HCT116 (cell line): ENCODE measurements at regions not wholly inside any gene's neighbourhood (a gene's known extent, or its start where the extent isn't known, plus 50 kb on each side); places are given as distances from the start of the nearest gene placed in this dataset.

Source experiments
- ATAC-seq: fragments of 200-7000 bp; cut with Tn5 transposase; 2 replicates; pipeline ENCODE4 v1.9.1; 2020; ENCODE audit warnings: mild to moderate bottlenecking, moderate library complexity
- BruUV-seq: library from RNA; stranded (reverse); fragments of 400-500 nt; replicated peaks from 2 replicates; lab custom pipeline; 2021; lab: Mats Ljungman, UMichigan
- CTCF ChIA-PET: fragments of 300-600 bp; sonication (Branson Sonifier 250); formaldehyde crosslinking; loops from one replicate; lab custom pipeline; 2021; ENCODE audit warnings: antibody characterized with exemption; lab: Charles Lee
- POLR2A ChIA-PET: fragments of 300-600, 350-600 bp; sonication (Branson Sonifier 250); formaldehyde crosslinking; loops from one replicate; lab custom pipeline; 2021; ENCODE audit warnings: antibody characterized with exemption; lab: Charles Lee
- RAD21 ChIA-PET, 2 experiments: fragments of 300-600 bp; sonication (Branson Sonifier 250); formaldehyde crosslinking; loops; one replicate each; lab custom pipeline; 2023; ENCODE audit warnings: low total read pairs in 2 of 2; ENCODE audit not compliant: uncharacterized antibody in 2 of 2, unreplicated experiment in 2 of 2, low non-redundant PET in 1 of 2; lab: Charles Lee
- DNase-seq: peaks from one replicate; pipeline ENCODE4 v3.0.0-alpha.2; 2010; ENCODE audit warnings: low read depth, low spot score
- H2AFZ ChIP-seq: fragments of 200-600 bp; shearing (Covaris generic), sonication (generic); 2 replicates; pipeline ENCODE4 v1.6.1; 2017; ENCODE audit warnings: low read depth, mixed run types, mixed read lengths, antibody characterized with exemption, low read length; ENCODE audit not compliant: poor library complexity, severe bottlenecking
- H3K27ac ChIP-seq: 2 replicates; pipeline ENCODE4 v1.5.1; 2012; ENCODE audit warnings: low read depth, low read length
- H3K27me3 ChIP-seq: fragments of 200-600 bp; sonication (generic); 2 replicates; pipeline ENCODE4 v1.6.1; 2016; ENCODE audit warnings: mixed run types, low read length, mixed read lengths; ENCODE audit not compliant: insufficient read depth
- H3K36me3 ChIP-seq, 2 experiments: fragments of 200-500 bp in 1 of 2; fragments of 200-600 bp in 1 of 2; sonication (Bioruptor generic) in 1 of 2; sonication (generic) in 1 of 2; 2 replicates each; pipeline versions ENCODE4 v1.5.1 to v1.6.1; 2014 to 2016; ENCODE audit warnings: low read length in 2 of 2, inconsistent platforms in 1 of 2, mixed read lengths in 1 of 2, mixed run types in 1 of 2; ENCODE audit not compliant: insufficient read depth in 2 of 2, control insufficient read depth in 1 of 2
- H3K4me1 ChIP-seq, 2 experiments: fragments of 200-600 bp in 1 of 2; sonication (generic) in 1 of 2; 2 replicates each; pipeline versions ENCODE4 v1.5.1 to v1.6.1; 2012 to 2017; ENCODE audit warnings: low read length in 2 of 2, inconsistent platforms in 1 of 2, mild to moderate bottlenecking in 1 of 2, mixed read lengths in 1 of 2, mixed run types in 1 of 2, moderate library complexity in 1 of 2; ENCODE audit not compliant: insufficient read depth in 2 of 2, control insufficient read depth in 1 of 2
- H3K4me2 ChIP-seq: fragments of 200-600 bp; sonication (generic); 2 replicates; pipeline ENCODE4 v1.6.1; 2017; ENCODE audit warnings: mixed run types, low read length, mixed read lengths
- H3K4me3 ChIP-seq, 2 experiments: fragments of 200-600 bp in 1 of 2; sonication (generic) in 1 of 2; replicated peaks in 1 of 2; 2 replicates each; pipeline ENCODE4 v1.5.1; 2011 to 2016; ENCODE audit warnings: low read length in 2 of 2, control low read depth in 1 of 2, low read depth in 1 of 2, mild to moderate bottlenecking in 1 of 2, mixed read lengths in 1 of 2, mixed run types in 1 of 2
- H3K79me2 ChIP-seq: fragments of 200-600 bp; sonication (generic); 2 replicates; pipeline ENCODE4 v1.6.1; 2017; ENCODE audit warnings: mild to moderate bottlenecking, mixed run types, low read length, moderate library complexity, mixed read lengths; ENCODE audit not compliant: insufficient read depth
- H3K9ac ChIP-seq: fragments of 200-600 bp; sonication (generic); 2 replicates; pipeline ENCODE4 v1.6.1; 2016; ENCODE audit warnings: low read length, mixed read lengths
- H3K9me2 ChIP-seq: fragments of 200-600 bp; sonication (generic), shearing (Covaris generic); 2 replicates; pipeline ENCODE4 v1.6.1; 2017; ENCODE audit warnings: mixed run types, mild to moderate bottlenecking, moderate library complexity; ENCODE audit not compliant: insufficient read depth
- H3K9me3 ChIP-seq, 2 experiments: fragments of 200-500 bp in 1 of 2; fragments of 200-600 bp in 1 of 2; sonication (Bioruptor generic) in 1 of 2; sonication (generic) in 1 of 2; 2 replicates each; pipeline ENCODE4 v1.6.1; 2014 to 2017; ENCODE audit warnings: low read length in 2 of 2, mixed read lengths in 2 of 2, inconsistent platforms in 1 of 2, low read depth in 1 of 2, mild to moderate bottlenecking in 1 of 2, mixed run types in 1 of 2, moderate library complexity in 1 of 2; ENCODE audit not compliant: control insufficient read depth in 1 of 2, insufficient read depth in 1 of 2
- H4K20me1 ChIP-seq: fragments of 200-600 bp; sonication (generic), shearing (Covaris generic); 2 replicates; pipeline ENCODE4 v1.6.1; 2017; ENCODE audit warnings: mixed run types, mild to moderate bottlenecking, moderate library complexity; ENCODE audit not compliant: insufficient read depth
- ATF3 ChIP-seq: IDR thresholded peaks from 2 replicates; pipeline ENCODE4 v1.6.1; 2012
- CEBPB ChIP-seq: IDR thresholded peaks from 2 replicates; pipeline ENCODE4 v1.6.1; 2012; ENCODE audit warnings: low read depth
- EZH2 ChIP-seq: fragments of 200-600 bp; sonication (generic); IDR thresholded peaks from 2 replicates; pipeline ENCODE4 v1.6.1; 2017; ENCODE audit warnings: antibody characterized with exemption, mixed run types
- FOSL1 ChIP-seq: IDR thresholded peaks from 2 replicates; pipeline ENCODE4 v1.6.1; 2012; ENCODE audit warnings: low read depth
- JUND ChIP-seq: IDR thresholded peaks from 2 replicates; pipeline ENCODE4 v1.6.1; 2012
- REST ChIP-seq: IDR thresholded peaks from 2 replicates; pipeline ENCODE4 v1.6.1; 2012; ENCODE audit warnings: low read depth
- SIN3A ChIP-seq: IDR thresholded peaks from 2 replicates; pipeline ENCODE4 v1.6.1; 2012; ENCODE audit warnings: low read depth
- SP1 ChIP-seq: IDR thresholded peaks from 2 replicates; pipeline ENCODE4 v1.6.1; 2012; ENCODE audit warnings: low read depth
- intact Hi-C: fragments of 100-400 bp; cut with micrococcal nuclease; formaldehyde crosslinking; loops from 2 replicates; pipeline ENCODE4 v1.10.0; 2022
- TF ChIP-seq, protein P1 (sequence below): IDR thresholded peaks from 2 replicates; pipeline ENCODE4 v1.6.1; 2012

GRCh38 chr1:65056866-65057265, 90.5 kb upstream of the JAK1 start:
- H3K79me2 ChIP-seq, result no peaks in the 10 kb centered on the region
- no peaks in the 10 kb centered on the region for H3K4me1 ChIP-seq
- H3K4me3 ChIP-seq, result no peak overlapping the region
- ChIA-PET CTCF (no interaction called here), RAD21 (no interaction called here), POLR2A (no interaction called here)
- H3K9me2 ChIP-seq, result no peaks in the 10 kb centered on the region
- no peak overlapping the region for H3K27ac ChIP-seq
- DNase-seq (no peak), ATAC-seq (no peak)
- no TSS peak for BruUV-seq
- H3K9me3 ChIP-seq, result no peaks in the 10 kb centered on the region
- H3K9ac ChIP-seq, result no peak overlapping the region
- intact Hi-C loops, result no loop called here
- H4K20me1 ChIP-seq, result no peaks in the 10 kb centered on the region
- no peaks in the 10 kb centered on the region; a peak in 1 of 4 replicates for H3K36me3 ChIP-seq
- H2AFZ ChIP-seq, result no peak overlapping the region
- TF ChIP-seq SP1, result no peak
- TF ChIP-seq FOSL1, result no peak
- TF ChIP-seq EZH2, result no peak
- no peak for TF ChIP-seq SIN3A
- no peak for TF ChIP-seq JUND
- TF ChIP-seq ATF3, result no peak
- TF ChIP-seq, protein P1, sequence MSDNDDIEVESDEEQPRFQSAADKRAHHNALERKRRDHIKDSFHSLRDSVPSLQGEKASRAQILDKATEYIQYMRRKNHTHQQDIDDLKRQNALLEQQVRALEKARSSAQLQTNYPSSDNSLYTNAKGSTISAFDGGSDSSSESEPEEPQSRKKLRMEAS, result no peak
- TF ChIP-seq CEBPB, result no peak
- TF ChIP-seq REST, result no peak
- H3K4me2 ChIP-seq, result no peak overlapping the region
- no peaks in the 10 kb centered on the region for H3K27me3 ChIP-seq
